CD4-positive, alpha-beta T cell treated with Interleukin-17A for 4 hours (primary cell): ENCODE measurements at regions not wholly inside any gene's neighbourhood (a gene's known extent, or its start where the extent isn't known, plus 50 kb on each side); places are given as distances from the start of the nearest gene placed in this dataset.

Experiments used
- DNase-seq: peaks from one replicate; pipeline ENCODE4 v3.0.0-alpha.2; 2020; ENCODE audit warnings: mixed read lengths

DNA sequence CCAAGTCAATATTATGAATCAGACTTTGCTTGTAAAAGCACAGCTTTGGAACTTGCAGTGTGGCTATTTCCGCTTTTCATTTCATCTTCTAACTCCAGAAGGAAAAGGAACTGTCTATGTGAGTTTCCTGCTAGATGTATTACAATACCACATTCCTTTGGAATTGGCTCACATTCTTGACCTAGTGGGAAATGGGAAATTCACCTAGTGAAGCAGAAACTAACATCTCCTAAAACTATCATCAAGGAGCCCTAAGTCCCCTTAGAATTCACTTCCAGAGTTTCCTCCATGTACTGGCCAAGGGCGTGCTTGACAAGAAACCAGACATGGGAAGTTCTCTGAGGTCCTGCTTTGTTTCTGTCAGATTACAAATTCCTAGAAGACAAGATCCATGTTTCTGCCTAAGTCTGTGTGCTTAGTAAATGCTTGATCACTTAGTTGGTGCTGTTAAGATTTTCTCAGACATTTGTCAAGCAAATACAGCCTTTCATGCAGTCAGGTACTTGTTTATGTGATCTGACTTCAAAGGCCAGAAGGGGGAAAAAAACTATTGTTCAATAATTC, 275.7 kb upstream of the FN1 start:
- DNase-seq = no peak

DNA sequence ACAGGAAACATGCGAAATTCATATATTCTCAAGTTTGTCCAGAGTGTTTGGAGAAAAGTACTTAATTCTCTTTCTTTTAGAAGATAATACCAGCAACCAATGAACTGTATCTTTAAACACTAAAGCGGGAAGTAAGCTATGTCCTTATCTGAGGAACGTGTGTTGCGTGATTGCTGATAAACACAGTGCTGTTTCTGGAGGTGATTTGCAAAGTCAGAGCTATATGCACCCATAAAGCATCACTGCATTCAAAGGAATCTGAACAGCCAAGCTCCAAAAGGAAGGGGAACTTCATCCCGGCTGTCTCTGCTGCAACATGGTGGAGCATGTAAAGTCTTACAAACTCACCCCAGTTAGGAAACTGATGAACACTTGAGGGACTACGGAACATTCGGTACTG, 271.7 kb upstream of the FN1 start:
- DNase-seq = no peak

DNA sequence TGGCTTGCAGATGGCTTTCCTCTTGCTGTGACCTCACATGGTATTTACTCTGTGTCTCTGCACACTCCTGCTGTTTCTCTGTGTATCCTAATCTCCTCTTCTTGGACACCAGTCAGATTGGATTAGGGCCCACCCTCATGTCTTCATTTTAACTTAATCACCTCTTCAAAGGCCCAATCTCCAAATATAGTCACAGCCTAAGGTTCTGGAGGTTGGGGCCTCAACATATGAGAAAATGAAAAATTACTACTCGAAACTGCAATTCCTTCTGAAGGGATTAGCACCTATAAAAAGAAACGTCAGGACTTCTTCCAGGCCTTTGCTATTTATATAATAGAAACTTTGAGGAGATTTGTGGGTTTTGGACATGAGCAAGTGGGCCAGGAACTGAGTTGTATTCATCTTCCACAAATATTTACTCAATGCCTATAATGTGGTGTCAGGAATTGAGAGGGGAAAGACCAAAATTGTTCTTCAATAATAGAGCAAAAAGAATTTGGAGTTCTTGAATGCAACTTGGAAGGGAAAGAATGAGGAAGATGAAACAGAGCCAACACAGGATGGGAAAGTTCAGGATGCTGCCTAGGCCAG, 270.0 kb upstream of the FN1 start:
- DNase-seq = no peak

DNA sequence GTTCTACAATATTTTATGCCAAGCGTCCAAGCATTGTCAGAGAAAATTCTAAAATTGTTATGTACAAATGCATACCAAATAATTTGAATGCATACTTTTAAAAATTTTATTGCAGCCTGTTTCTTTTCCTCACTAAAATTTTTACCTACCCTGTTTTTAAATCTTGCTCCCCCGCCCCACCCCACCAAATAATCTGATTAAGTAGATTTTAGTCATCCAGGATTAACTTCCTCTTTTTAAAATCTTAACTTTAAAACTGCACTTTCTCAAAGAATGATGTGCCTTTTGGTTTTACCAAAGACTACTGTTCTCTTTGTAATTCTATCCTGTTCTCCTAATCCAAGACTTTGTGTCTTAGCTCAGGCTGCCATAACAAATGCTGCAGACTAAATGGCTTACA, 269.4 kb upstream of the FN1 start:
- DNase-seq = no peak

DNA sequence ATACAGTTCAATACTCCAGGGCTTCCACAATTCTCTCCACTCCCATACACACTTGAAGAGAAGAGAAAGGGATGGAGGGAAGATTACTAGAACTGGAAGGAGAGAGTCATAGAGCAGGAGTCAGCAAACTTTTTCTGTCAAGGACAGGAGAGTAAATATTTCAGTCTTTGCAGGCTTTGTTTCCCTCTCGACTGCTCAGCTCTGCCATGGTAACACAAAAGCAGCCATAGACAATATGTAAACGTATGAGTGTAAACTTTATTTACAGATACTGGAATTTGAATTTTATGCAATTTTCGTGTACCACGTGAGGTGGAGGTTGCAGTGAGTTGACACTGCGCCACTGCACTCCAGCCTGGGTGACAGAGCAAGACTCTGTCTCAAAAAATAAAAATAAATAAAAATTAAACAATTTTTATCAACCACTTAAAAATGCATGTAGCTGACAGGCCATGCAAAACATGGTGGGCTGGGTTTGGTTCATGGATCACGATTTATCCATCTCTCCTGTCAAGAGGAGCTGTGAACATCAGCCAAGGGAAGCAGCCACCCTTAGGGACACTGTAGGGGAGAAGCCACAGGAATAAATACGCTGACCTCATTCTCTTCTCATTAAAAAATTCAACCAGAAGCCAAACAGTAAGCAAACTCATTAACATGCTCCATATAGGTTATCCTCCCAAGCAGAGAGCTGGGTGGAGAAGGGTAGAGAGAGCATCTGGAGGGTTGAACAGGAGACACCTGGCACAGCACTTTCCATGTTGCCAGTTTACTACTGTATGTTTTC, 266.4 kb upstream of the FN1 start:
- DNase-seq = no peak

DNA sequence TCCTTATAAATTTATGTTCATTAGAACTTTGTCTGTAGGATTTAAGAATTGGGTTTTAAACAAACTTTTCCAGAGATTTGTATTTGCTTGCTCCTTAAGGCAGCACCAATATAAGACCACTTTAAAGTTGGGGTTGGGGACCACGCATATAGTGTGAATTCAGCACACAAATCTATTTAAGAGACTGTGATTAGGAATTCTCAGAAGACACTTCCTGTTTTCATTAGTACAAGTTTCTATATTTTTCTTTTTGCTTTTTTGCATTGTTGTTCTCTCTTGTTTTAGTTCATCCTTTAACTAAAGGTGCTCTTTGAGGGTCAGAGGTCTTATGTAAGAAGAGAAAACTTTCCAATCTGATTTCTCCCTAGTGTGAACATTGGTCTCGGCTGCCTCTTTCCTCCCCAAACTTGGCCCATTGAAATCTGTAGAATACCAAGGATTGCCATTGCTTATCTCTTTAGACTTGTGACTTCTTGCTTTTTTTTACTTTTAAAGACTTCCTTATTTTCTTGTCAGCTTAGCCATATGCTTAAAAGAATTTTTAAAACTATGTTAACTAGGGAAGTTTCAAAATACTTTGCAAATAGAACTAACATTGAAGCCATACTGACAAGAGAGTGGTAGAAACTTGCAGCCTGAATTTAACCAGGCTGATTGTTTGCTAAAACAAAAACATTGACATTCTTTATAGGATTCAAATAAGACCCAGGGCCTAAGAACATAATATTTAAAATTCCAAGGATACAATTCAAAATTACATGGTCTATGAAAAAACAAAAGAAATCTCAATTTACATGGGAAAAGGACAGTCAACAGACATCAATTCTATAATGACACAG, 264.1 kb upstream of the FN1 start:
- no peak for DNase-seq

DNA sequence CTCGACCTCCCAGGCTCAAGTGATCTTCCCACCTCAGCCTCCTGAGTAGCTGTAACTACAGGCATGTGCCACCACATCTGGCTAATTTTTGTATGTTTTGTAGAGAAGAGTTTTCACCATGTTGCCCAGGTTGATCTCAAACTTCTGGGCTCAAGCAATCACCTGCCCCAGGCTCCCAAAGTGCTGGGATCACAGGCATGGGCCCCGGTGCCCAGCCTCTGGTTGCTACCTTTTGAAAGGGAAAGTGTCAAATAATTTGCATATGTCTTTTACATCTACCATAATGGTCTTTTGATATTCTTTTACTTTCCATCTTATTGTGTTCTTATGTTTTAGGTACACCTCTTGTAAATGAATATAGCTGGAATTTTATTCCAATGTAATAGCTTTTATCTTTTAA, 263.1 kb upstream of the FN1 start:
- DNase-seq = no peak

DNA sequence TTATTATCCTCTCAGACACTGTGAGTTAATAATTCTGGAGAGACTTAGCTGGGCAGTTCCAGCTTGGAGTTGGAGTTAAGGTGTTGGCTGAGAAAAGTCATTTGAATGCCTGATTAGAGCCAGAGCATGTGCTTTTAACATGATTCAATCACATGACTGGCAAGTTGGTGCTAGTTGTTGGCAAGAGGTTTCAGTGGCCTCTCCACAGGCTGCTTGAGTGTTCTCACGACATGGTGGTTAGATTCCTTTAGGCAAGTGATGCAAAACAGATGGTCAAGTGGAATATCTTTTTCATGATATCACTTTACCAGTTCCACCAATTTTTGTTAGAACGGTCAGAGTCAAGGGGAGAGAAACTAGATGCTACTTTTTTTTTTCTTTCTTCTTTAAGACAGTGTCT, 262.7 kb upstream of the FN1 start:
- no peak for DNase-seq

DNA sequence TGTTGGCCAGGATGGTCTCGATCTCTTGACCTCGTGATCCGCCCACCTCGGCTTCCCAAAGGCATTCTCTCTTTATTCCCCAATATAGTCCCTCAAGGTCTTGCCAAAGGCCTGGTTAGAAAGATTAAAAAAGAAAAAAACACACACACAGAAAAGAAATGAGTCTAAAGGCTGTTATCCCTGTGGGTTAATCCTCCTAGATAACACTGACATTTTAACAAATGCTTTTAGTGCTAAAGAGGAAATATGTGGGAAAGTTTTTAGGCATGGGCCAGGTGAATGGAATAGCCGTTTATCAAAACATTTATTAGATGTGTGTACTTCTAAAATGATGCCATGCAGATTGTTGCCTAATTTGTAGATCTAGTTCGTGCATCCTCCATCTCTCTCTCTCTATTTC, 261.6 kb upstream of the FN1 start:
- no peak for DNase-seq

DNA sequence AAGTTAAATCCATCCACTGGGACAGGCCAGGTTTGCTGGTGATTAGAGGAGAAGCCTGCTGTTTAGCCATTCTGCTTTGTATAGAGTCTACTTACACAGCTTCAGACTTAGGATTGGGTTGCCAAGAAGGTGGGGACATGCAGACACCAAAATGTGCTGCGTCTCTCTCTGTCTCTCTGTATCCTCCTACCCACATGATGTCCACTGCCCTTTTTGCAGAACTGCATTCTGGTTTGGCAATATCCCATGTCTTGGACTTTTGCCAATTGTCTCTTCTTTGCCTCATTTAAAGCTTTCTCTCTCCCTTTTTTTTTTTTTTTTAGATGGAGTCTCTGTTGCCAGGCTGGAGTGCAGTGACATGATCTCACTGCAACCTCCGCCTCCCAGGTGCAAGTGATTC, 261.1 kb upstream of the FN1 start:
- no peak for DNase-seq

DNA sequence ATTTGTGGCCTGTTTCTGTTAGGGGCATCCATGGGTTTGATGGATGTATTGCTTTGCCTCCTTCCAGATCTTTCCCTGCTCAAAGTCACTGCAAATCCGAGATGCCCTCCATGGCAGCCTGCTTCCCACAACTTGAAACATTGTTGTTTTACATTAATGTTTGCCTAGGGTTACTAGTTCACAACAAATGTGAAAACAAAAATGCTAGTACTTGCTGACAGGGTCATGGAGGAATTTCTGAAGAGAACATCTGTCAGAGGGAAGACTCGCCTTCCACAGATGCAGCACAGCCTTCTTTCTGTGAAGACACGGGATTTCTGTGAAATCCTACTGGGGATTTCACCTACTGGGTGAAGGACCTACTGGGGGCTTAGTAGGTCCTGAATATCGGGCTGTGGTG, 260.0 kb upstream of the FN1 start:
- DNase-seq = no peak

DNA sequence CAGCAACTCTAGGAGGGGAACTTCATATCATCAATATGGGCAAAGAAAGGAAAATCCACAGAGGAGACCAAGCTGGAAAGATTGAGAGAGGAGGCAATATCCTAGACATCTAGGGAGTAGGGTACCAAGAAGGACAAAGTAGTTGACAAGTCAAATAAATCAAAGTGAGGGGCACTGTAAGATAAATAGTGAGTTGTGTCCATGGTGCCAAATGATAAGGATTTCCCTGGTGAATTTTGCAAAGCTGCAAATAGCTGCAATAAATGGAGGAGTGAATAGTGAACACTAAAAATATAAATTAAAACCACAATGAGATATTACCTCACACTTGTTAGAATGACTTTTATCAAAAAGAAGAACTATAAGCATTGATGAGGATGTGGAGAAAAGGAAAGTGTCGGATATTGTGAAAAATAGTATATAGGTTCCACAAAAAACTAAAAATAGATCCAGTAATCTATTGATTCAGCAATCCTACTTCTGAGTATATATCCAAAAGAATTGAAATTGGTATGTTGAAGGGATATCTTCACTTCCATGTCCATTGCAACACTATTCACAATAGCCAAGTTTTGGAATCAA, 258.2 kb upstream of the FN1 start:
- DNase-seq = no peak

DNA sequence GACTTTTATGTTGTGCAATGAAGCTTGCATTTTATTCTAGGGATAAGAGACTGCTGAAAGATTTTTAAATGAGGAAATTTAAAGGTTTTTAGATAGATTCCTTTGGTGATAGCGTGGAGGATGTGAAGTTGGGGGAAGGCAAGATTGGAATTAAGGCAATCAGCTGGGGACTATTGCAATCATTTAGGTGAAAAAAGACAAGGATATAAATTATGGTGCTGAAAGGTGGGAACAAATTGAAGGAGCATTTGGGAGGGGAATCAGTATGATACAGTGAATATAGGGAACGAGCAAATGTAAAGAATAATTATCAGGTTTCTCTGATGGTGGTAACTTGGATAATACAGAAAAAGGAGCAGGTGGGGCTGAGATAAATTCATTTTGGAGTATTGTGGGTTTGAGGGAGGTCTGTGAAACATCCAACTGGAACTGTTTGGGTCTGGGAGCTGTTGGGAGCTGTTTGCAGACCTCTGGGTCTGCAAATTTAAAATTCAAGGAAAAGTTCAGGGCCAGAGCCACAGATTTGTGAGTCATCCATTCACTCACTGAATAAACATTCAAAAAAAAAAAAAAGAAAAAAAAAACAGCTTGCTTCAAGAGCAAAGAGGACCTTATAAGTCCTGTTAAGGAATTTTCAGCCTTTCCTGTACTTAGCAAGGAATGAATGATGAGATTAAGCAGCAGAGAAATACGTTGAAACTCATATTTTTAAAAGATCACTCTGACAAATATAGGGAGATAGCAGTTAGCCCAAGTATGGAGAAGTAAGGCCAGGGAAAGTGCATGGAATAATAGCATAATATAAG, 257.5 kb upstream of the FN1 start:
- DNase-seq = no peak

DNA sequence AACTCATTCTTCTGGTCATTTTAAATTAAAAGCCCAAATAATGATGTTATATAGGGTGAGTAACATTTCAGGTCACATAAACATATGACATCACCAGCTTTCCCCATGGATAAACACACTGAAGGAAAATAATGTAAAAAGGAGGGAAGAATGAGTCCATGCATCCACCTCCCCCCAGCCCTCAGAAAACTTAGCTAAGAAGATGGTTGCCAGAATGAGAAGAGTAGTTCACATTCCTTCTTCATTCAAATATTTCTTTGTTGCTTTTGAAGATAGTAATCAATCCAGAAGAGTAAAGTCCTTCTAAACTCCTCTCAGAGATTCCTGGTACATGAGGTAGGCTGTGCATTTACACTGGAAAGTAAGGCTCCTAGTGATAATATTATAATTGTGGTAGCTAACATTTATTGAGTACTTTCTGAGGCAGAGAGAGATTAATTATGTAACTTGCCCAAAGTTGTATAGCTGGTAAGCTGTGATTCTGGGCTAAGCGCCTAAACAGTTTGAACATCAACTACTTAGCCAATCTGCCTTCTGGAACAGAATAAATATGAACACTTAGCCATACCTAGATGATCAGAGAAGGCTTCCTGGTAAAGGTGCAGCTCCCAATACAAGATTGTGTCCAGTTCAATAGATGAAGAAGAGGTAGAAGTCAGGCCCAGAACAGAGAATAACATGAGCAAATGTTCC, 256.7 kb upstream of the FN1 start:
- no peak for DNase-seq

DNA sequence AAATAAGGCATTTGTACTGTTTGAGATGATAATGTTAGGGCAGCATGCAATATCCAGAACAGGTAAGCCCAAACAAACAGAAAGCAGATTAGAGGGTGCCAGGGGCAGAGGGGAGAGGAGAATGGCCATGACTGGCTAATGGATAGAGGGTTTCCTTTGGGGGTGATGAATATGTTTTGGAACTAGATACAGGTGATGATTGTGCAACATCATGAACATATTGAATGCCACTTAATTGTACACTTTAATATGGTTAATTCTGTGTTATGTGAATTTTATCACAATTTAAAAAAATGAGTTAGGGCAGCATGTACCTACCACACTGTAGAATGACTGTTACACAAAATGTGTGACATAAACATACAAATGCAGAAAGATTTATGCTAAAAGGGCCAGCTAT, 255.5 kb upstream of the FN1 start:
- no peak for DNase-seq

DNA sequence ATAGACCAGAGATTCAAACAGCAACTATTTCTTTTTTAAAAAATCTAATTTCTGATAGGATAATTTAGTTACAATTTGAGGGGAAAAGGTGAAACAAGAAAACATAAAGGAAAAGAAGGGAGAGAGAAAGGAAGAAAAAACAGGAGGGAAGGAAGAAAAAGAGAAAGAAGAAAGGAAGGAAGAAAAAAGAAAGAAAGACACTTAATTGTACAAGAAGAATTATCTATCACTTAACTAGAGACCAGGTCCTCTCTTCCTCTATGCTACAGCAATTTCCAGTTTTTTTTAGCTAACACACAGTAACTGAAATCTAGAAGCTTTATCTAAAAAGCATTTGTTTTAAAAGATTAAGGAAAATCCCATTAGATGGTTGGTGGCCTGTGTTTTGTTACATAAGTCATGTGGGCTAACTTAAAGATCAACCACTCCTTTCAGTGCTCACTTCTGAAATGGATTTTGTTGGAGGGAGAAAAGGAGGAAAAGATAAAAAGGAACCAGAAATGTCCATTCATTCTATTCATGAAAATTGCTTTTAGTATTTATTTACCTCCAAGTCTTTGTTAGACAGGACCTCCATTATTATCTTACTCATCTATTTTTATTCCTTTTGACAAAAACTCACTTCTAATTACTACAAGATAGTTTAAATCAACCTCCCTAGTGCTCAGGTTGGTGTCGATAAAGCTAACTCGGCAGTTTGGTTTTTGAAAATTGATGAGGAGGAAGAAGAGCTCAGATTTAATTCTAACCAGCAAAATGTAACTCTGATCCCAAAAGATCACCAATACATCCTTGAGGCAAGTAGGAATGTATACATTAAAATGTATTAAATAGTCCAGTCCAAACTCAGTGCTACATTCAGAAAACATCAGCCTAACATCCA, 251.5 kb upstream of the FN1 start:
- DNase-seq = no peak

DNA sequence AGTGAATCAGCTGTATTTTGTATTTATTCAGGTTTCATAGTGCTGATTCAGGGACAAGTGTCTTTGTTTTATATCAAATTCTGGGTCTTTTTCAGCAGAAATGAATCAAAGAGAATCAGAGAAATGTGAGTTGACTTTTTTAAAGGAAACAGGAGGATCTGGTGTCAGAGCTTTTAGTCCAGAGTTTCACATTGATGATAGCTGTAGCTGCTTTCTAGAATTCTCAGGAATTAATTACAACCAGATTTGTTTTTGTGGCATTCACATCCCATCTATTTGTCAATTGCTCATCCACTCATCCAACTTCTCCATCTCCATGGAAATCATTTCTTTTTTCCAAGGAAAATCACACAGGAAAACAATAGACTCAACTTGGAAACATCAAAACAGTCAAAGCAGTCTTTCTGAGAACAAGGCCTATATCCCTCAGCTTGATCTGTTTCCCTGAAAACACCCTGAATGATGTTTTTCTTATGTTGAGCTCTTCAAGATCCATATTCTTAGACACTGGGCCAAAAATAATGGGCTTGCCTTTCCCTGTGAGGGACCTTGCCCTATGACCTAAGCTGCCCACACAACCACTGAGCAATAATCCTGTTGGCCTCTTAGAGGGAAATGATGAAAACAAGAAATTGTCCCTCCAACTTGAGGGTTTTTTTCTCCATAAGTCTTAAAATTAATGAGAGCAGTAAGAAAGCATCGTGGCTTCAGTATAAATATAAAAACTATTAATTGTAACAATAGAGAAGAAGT, 249.5 kb upstream of the FN1 start:
- DNase-seq = no peak

DNA sequence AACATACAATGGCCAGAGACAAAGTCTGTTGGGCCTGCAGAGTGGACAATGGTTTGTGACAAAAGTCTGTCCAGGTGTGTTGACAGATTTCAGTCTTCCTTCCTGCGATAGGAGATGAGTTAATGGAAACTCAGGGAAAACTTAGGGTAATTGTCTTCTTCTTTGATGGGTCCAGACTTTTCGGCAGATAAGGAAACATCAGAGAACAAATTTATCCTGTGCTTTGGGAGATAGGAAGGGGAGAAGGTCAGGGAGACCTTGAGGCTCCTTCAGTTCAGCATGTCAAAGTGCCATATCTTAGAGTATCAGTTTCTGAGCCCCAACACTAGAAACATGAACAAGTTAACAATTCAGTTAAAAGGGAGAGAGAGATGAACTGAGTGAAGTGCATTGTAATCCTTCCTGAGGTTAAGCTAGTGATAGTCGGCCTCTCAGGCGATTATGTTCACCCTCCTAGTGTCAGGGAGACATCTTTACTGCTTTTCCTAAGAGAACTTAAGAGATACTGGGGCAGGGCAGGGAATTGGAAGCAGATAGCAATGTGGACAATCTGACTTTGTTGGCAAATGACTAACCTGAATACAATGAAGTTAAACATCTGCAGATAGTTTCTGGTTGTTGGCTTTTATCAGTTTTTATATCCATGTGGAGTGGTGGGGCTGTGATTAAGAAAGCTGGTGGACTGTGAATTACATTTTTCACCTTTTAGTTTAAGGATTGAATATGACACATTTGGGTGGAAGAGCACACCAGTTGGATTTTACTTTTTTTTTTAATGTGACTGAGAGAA, 248.8 kb upstream of the FN1 start:
- DNase-seq = no peak

DNA sequence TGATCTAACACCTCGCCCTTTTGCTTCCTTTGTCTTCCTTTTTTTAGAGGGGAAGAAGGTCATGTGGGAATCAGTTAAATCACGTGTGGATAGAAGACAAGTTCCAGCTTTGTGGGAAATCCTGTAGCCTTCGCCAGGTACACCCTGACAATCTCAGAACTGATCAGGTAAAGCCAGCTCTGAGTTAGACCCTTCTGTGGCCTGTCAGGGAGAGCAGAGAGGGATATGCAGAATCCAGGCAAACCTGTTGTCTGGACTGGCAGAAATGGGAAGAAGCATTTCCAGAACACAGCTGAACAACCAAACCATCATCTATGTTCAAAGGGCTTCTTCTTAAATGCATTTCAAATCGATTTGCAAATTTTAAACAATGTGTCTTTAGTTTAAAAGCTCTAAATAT, 247.4 kb upstream of the FN1 start:
- DNase-seq = no peak
